Pancreas (tissue), 10 donors: ENCODE measurements at regions not wholly inside any gene's neighbourhood (a gene's known extent, or its start where the extent isn't known, plus 50 kb on each side); places are given as distances from the start of the nearest gene placed in this dataset.
"Not testable (repeated sequence)": the region's sequence is repeated elsewhere in the genome, so short reads cannot be mapped to it uniquely, and the experiment has no call there.

Experiments
- ATAC-seq, 4 donors: fragments of 200-7000 bp; cut with Tn5 transposase; one replicate each; pipeline versions ENCODE4 v1.8.0 to v1.9.1; 2020; ENCODE audit warnings: mild to moderate bottlenecking in 4 of 4, moderate library complexity in 4 of 4
- DNase-seq, 6 donors: peaks; one replicate each; pipeline ENCODE4 v3.0.0-alpha.2; 2020
- FAIRE-seq: peaks from 2 replicates; lab custom pipeline; 2012; peaks lifted over from hg19 to GRCh38; lab: Jason Lieb, UNC
- H3K27ac ChIP-seq, 4 donors: fragments of 200-600 bp; sonication (generic); 1 replicate in 3 of 4; 2 replicates in 1 of 4; pipeline versions ENCODE4 v1.5.0 to v1.8.0; 2020
- H3K27me3 ChIP-seq, 4 donors: fragments of 200-600 bp; one replicate each; pipeline ENCODE4 v1.8.0; 2021
- H3K36me3 ChIP-seq, 3 donors: fragments of 200-600 bp; sonication (generic) in 1 of 3; one replicate each; pipeline versions ENCODE4 v1.5.0 to v1.8.0; 2020 to 2021
- H3K4me1 ChIP-seq, 3 donors: fragments of 200-600 bp; one replicate each; pipeline ENCODE4 v1.8.0; 2021
- H3K4me3 ChIP-seq, 4 donors: fragments of 200-600 bp; sonication (generic) in 2 of 4; one replicate each; pipeline versions ENCODE4 v1.5.0 to v1.8.0; 2020 to 2021
- H3K9me3 ChIP-seq, 4 donors: fragments of 200-600 bp; one replicate each; pipeline ENCODE4 v1.8.0; 2021
- WGBS, 2 donors: extraction: QIAGEN DNeasy Blood & Tissue Kit; methylation state at CpG; one replicate each; pipeline ENCODE4 v1.1.7; 2013; 5-methylcytosine and 5-hydroxymethylcytosine counted together
- intact Hi-C, 3 donors: fragments of 100-400 bp; cut with DNase I; formaldehyde crosslinking; loops; one replicate each; pipeline versions ENCODE4 v1.11.1 to v1.14.2; 2022
- TF ChIP-seq, protein P1 (sequence below), 4 donors: fragments of 200-600 bp; sonication (generic) in 3 of 4; IDR thresholded peaks; one replicate each; pipeline versions ENCODE4 v1.5.0 to v1.8.0; 2021; ENCODE audit warnings: antibody characterized with exemption in 4 of 4
- donor health status: healthy with polysubstance abuse.
- donor health status: DM: no; HTN: no; CAD: no; lungs with moderate emphysema.
- donor health status: DM: no; HTN: no; CAD: no.
- donor health status: control.
- donor health status: control.
- donor health status: Bipolar disorder and iron deficiency.
- donor health status: DM: yes; HTN: yes; CAD: no.
- donor health status: DM: no; HTN: no; CAD: no.
- donor health status: DM: no; HTN: no; CAD: no.
- donor health status: DM: yes; HTN: yes; CAD: no.

DNA sequence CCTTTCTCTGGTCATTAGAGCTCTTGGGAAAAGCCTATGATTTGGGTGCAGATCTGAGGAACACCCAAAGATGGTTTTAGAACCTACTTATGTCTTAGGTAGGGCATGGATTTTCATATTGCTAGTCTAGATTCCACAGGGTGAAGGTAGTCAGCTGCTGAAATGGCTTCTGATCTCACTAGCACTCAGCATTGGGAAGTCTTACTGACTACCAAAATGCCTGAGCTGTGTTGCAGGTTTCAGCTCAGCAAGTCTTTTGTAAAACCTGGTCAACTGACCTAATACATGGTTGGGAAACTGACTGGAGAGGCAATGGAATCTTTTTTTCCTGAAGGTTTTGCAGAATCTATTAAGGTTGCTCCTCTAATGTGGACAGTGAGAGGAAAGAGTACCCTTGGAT, 136.4 kb downstream of the CCNG2 start:
- TF ChIP-seq, protein P1, sequence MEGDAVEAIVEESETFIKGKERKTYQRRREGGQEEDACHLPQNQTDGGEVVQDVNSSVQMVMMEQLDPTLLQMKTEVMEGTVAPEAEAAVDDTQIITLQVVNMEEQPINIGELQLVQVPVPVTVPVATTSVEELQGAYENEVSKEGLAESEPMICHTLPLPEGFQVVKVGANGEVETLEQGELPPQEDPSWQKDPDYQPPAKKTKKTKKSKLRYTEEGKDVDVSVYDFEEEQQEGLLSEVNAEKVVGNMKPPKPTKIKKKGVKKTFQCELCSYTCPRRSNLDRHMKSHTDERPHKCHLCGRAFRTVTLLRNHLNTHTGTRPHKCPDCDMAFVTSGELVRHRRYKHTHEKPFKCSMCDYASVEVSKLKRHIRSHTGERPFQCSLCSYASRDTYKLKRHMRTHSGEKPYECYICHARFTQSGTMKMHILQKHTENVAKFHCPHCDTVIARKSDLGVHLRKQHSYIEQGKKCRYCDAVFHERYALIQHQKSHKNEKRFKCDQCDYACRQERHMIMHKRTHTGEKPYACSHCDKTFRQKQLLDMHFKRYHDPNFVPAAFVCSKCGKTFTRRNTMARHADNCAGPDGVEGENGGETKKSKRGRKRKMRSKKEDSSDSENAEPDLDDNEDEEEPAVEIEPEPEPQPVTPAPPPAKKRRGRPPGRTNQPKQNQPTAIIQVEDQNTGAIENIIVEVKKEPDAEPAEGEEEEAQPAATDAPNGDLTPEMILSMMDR (IDR thresholded peaks at IDR 0.05) = no peak
- intact Hi-C loops = no loop called here
- no peaks in the 10 kb centered on the region for H3K27me3 ChIP-seq
- H3K9me3 ChIP-seq = no peaks in the 10 kb centered on the region
- H3K36me3 ChIP-seq = no peaks in the 10 kb centered on the region
- ATAC-seq (no peak), FAIRE-seq (no peak), DNase-seq (no peak)
- H3K4me3 ChIP-seq = no peak overlapping the region
- H3K4me1 ChIP-seq = no peaks in the 10 kb centered on the region
- H3K27ac ChIP-seq = no peak overlapping the region

DNA sequence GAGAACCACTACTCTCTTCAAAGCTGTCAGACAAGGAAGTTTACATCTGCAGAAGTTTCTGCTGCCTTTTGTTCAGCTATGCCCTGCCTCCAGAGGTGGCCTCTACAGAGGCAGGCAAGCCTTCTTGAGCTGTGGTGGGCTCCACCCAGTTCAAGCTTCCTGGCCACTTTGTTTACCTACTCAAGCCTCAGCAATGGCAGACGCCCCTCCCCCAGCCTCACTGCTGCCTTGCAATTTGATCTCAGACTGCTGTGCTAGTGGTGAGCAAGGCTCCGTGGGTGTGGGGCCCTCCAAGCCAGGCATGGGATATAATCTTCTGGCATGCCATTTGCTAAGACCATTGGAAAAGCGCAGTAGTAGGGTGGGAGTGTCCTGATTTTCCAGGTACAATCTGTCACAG, 144.0 kb downstream of the CCNG2 start:
- peak in 3 of 6 donors; percentile 20 to 53 (median 30) for DNase-seq
- ATAC-seq, FAIRE-seq, intact Hi-C loops, H3K27ac ChIP-seq, H3K9me3 ChIP-seq, H3K4me1 ChIP-seq, H3K36me3 ChIP-seq, H3K4me3 ChIP-seq, H3K27me3 ChIP-seq: not testable (repeated sequence)
- 44 to 51% methylated on average over 3 of the region's 3 CpGs for WGBS, 2 donors

DNA sequence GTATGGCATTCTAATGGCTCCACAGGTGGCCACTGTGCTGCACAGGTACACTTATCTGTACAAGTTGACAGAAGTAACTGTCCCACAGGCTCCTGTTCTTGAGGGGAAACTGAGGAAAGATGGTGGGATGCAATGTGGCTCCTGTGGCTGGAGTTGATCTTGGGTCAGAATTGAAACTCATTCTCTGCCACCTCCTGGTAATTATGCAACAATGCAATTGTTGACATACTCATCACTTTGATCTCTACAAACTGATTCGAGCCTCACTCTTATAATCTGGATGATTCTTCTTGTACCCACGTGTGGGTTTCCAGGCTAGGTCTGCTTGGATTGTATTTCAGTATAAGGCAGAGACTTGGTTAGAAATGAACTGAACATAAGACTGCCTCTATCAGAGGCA, 148.8 kb downstream of the CCNG2 start:
- no peak for FAIRE-seq

DNA sequence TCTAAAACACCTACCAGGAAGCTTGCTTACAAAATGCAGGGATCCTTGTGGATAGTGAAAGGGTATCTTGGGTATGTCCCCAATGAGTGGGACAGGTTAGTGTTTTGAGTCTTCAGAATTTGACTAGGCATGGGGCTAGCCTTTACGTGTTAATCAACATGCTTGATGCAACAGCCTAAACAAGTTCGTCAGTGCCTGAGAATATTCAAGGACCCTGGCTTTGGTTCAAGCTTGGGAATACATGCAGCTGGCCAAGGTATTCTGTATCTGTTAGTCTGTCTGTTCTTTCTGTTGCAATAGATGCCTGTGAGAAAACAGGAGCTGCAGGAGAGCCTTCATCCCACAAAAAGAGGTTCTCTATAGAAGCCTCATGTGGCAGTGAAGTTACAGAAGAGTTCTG, 149.5 kb downstream of the CCNG2 start:
- no peaks in the 10 kb centered on the region for H3K36me3 ChIP-seq
- H3K4me1 ChIP-seq = peaks cover 0 to 7% (median 5%) of the 10 kb centered on the region in 3 donors
- H3K27ac ChIP-seq = no peak overlapping the region
- 18 to 28% methylated on average over 2 of the region's 2 CpGs for WGBS, 2 donors
- no peak for FAIRE-seq
- no peaks in the 10 kb centered on the region for H3K9me3 ChIP-seq
- peak; percentile 49 to 74 (median 66) for ATAC-seq
- TF ChIP-seq, protein P1 (IDR thresholded peaks at IDR 0.05) = no peak
- H3K27me3 ChIP-seq = no peaks in the 10 kb centered on the region
- peak in 3 of 6 donors; percentile 18 to 37 (median 27) for DNase-seq
- intact Hi-C loops = loop anchor here in 1 of 3 donors (5.0 kb wide), 1 partner anchor 64 kb away; no protein-coding TSS in a partner anchor
- H3K4me3 ChIP-seq = no peak overlapping the region

More for the DNA sequence above, 148.8 kb downstream of the CCNG2 start:
- whole genome bisulfite sequencing, 2 donors = 24 to 33% methylated on average over 2 of the region's 2 CpGs
- no peaks in the 10 kb centered on the region for H3K27me3 ChIP-seq
- no peaks in the 10 kb centered on the region for H3K9me3 ChIP-seq
- intact Hi-C loops = loop anchor here in 1 of 3 donors (5.0 kb wide), 1 partner anchor 63 kb away; no protein-coding TSS in a partner anchor
- ATAC-seq (no peak), DNase-seq (no peak)
- peaks cover 0 to 7% (median 5%) of the 10 kb centered on the region in 3 donors for H3K4me1 ChIP-seq
- no peak overlapping the region for H3K4me3 ChIP-seq
- H3K27ac ChIP-seq = no peak overlapping the region
- TF ChIP-seq, protein P1 (IDR thresholded peaks at IDR 0.05) = no peak
- no peaks in the 10 kb centered on the region for H3K36me3 ChIP-seq

DNA sequence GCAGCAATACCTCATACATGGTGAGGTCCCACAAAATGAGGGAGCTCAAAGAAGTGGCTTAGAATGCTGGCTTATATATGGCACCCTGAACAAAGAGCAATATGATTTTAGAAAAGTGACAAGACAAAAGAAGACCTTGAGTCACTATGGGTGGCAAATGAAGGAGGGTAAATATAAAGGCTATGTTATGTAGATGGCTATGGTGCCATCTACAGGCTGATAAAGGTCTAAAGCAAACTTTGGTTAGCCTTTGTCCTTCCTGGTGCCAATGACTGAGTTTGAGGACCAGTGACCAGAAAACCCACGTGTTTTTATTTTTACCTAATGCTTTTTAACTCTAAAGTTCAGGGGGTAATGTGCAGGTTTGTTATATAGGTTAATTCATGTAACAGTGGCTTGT, 151.8 kb downstream of the CCNG2 start:
- WGBS, 2 donors = 25% methylated on average over 1 of the region's 1 CpG
- Histone ChIP-seq H3K27me3 (no peaks in the 10 kb centered on the region), H3K4me1 (peaks cover 0 to 7% (median 5%) of the 10 kb centered on the region in 3 donors), H3K4me3 (no peak overlapping the region), H3K36me3 (no peaks in the 10 kb centered on the region), H3K9me3 (no peaks in the 10 kb centered on the region), H3K27ac (no peak overlapping the region)
- intact Hi-C loops = loop anchor here in 1 of 3 donors (5.0 kb wide), 1 partner anchor 67 kb away; no protein-coding TSS in a partner anchor
- ATAC-seq (peak; percentile 79 to 89 (median 83)), DNase-seq (peak in 1 of 6 donors; percentile 7), FAIRE-seq (no peak)
- TF ChIP-seq, protein P1 (IDR thresholded peaks at IDR 0.05) = peak in 1 of 4 donors; percentile 10
